ENCODE measurements at regions not wholly inside any gene's neighbourhood (a gene's known extent, or its start where the extent isn't known, plus 50 kb on each side); places are given as distances from the start of the nearest gene placed in this dataset.

DNA sequence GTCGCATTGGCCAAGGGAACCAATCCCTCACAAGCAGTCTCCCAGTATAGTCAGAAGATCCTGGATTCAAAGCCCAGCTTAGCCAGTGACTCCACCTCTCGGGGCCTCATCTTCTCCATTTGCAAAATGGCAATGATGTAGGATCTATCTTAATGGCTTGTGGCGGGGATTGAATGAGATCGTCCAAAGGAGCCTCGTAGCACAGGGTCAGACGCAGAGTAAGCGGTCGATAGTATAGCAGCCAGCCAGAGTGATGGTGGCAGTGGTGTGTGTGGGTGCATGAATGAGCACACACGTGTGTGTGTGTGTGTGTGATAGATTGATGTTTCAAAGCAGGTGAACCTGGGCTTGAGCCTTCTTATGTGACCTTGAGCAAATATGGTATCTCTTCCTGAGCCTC, 79.8 kb upstream of the WNT4 start:
- DNase-seq = no peak

DNA sequence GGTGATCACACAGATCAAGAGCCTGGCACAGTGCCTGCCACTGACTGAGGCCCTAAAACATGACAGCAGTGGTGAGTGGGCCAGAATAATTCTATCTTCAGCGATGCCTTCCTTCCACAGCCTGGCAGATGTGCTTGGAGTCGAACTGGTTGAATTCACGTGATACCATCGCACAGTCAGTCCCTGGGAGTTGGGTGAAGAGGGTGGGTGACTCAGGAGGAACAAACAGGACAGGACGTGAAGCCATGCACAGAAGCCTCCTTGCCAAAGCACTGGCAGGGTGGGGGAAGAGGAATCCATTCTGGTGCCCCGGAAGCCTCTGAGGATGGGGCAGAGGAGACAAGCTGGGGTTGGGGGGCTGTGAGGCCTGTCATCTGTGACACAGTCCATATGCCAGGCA, 80.3 kb upstream of the WNT4 start:
- DNase-seq = no peak

DNA sequence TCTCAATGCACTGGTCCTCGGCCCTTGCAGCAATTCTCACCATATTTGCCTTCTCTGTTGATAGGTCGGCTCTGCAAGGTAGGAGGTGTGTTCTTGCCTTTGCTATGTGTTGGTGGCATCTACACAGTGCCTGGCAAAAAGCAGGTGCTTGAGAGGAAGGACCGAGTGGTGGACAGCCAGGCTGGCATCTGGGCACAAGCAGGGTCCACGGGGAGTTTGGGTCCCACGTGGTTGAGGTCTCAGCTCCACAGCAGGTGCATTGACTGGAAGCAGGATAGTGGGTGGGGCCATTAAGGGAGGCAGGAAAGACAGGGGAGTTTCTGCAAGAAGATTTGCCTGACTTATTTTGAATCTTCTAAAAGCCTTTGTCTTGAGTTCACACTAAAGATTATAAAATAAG, 81.2 kb upstream of the WNT4 start:
- no peak for DNase-seq

DNA sequence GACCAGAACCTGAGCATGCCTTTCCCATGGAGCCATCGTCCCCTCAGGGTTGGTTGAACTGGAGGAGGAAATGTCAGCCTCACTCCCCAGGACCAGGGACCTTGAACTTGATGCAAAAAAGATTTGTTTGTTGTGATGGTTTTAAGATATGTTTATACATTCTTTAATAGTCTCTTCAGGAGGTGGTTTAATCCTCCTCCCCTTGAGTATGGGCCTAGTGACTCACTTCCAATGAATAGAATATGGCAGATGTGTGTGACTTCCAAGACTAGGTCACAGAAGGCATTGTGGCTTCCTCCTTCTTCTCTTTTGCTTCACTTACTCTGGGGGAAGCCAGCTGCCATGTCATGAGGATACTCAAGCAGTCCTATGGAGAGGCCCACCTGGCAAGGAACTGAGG, 81.7 kb upstream of the WNT4 start:
- no peak for DNase-seq

DNA sequence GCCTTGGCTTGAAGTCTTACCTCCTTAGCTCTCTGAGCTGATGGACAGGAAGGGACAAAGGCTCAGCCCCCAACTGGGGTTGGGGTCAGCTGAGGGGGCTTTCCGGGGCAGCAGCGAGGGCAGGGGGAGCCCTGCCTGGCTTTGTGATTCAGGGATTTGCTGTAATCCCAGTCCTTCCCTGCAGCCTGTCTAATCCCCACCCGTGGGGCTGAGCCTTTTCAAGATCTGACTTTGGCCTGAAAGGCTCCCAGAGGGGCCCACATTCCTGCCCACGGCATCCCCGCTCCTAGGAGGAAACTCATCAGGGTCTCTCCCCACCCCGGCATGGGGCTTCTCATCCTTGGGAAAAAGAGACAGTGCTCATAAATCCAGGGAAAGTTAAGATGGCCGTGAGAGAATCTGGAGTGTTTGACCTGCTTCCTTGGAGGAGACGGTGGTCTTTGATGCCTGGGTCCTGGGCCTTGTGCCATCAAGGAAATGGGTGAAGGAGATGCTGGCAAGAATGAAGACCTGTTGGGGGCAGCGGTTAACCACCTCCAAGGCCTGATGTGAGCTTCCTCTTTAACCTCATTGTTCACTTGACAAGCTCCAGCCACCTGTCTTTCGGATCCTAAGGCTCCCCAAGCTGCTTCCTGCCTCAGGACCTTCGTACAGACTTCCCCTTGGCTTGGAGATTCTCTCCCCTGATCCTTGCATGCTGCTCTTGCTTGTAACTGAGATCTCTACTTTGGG, 83.1 kb upstream of the WNT4 start:
- DNase-seq = no peak

DNA sequence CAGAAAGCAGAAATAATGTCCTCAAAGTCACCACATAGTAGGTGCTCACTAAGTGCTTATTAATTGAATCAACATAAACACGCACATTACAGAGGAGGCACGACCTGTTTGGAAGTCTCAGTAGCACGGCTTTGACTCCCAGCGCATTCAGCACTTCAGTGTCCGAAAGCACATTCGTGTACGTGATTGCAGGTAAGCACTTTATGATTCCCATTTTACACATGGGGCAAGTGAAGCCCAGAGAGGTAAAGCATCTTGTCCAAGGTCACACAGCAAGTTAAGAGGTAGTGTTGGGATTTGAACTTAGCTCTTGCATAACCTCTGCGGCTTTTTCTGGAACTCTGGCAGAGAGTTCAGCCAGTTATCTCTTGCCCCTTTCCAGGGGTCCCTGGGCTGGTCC, 85.2 kb upstream of the WNT4 start:
- DNase-seq = no peak

DNA sequence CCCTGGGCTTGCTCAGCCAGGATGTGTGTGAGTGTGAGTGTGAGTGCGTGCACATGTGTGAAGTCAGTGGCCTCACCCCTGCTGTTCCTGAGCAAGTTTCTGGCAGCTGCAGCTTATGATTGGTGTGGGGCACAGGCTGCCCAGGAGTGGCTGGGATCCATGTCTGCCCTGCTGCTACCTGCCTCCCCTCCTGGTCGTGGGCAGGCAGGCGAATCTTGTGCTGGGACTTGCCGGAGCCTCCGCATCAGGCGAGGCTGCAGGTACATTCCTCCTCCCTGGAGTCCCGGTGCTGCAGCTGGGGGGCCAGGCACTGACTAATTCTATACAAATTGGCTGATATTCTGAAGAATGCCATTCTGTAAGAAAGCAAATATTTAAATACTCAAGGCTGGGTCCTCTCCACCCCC, 85.6 kb upstream of the WNT4 start:
- DNase-seq = no peak

DNA sequence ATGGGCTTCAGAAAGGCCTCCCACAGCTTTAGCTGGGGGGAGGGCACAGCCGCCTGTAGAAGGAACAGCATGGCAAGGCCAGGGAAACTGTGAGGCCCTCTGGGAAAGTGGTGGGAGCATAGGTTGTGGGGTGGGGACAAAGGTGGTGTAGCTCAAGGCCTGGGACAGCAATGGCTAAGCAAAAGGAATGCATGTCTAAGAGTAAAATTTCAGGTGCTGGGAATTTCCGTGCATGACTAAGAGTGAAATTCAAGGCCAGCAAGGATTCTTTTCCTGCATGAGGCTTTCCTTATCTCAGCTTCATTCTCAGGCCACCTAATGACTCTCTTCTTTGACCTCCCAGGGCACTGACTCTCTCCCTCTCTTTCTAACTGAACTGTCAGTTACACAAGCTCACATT, 86.5 kb upstream of the WNT4 start:
- DNase-seq = no peak

DNA sequence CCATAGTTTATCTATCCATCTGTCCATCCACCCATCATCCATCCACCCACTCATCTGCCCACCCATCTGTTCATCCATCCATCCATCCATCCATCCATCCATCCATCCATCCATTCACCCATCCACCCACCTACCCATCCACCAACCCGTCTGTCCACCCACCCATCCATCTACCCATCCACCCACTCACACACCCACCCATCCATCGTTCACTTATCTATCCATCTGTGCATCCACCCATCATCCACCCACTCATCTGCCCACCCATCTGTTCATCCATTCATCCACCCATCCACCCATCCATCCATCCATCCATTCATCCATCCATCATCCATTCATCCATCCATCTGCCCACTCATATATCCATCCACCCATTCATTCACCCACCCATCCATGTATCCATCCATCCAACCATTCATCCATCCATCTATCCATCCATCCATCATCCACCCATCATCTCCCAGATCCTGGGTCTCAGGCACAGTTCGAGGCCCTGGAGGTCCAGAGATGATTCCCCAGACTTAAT, 88.2 kb upstream of the WNT4 start:
- DNase-seq = no peak

DNA sequence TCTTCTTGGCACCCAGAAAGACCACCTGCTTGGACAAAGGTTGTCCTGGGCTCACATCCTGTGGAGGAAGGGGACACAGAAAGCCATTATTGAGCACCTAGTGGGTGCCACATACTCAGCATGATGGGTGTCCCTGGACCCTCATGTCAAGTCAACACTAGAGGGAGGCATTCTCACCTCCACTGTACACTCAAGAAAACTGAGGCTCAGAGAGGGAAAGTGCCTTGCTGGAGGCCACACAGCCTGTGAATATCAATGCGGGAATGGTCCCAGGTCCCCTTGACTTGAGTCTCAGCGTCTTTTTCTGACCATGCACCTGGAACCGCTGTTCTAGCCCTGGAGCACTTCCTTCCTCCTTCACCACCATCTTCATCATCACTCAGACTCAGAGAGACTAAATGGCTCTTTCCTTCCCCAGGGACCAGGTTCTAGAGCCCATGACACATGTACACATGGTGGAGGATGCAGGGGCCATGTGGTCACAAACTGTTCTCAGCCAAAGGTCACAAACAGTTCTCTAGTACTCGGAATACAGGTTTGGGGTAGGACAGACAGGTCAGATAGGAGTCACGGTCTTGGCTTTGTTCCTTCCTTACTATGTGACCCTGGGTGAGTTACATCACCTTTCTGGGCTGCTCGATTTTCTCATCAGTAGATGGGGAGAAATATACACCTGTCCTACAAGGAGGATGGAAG, 89.2 kb upstream of the WNT4 start:
- no peak for DNase-seq

DNA sequence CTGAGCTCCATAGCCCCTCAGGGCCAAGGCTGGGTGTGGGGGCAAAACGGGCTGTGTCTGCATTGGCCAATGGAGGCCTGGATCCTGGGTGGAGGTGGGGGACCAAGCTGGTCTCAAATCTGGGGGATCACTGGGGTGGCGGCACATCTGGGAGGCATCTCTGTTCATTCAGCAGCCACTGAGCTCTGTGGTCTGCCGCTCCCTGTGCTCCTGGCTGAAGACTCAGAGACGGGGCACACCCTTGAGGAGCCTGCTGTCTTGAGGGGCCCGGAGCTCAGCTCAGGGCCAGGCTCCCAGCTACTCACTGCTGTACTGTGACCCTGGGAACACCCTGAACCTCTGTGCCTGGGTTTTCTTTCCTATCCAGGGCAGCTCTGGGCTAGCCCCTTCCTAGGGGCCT, 90.3 kb upstream of the WNT4 start:
- no peak for DNase-seq

DNA sequence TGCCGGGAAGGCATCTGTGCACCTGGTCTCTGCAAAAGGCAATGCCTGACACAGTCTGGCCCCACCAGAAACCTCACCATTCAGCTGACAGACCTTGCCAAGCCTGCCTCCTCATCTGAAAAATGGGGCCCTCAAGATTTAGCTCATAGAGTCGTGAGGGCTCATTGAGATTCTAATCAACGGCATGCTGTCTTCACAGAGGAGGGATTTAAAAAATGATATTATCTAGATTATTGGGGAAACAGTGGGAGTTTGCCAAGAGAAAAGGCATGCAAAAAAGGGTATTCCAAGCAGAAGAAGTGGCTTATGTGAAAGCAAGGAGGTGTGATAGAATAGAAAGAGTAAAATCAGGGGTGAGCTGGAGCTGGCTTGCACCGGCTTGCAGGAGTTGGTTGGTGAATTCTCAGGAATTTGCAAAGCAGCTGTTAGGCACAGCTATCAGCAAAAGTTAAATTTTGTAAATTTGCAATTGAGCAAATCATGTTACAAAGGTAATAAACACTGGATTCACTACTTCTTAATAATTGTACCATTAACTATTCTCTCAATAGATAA, 91.7 kb upstream of the WNT4 start:
- DNase-seq = no peak

DNA sequence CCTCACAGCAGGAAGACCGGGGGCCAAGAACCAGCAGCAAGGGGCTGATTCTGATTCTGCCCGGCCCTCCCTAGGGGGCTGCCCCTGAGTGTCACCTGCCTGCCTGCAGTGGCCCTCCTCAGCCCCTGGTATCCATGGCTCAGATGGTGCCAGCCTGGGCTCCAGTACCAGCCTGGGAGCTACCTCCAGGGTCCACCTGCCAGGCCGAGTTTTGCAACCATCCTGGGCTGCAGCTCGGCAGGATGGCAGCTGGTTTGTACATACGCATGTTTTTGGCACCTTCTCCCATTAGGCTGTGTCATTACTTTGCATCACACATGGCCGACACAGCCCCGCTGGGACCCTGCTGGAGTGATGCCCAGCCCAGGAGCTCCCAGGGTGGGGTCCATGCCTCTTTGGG, 93.3 kb upstream of the WNT4 start:
- DNase-seq = no peak

DNA sequence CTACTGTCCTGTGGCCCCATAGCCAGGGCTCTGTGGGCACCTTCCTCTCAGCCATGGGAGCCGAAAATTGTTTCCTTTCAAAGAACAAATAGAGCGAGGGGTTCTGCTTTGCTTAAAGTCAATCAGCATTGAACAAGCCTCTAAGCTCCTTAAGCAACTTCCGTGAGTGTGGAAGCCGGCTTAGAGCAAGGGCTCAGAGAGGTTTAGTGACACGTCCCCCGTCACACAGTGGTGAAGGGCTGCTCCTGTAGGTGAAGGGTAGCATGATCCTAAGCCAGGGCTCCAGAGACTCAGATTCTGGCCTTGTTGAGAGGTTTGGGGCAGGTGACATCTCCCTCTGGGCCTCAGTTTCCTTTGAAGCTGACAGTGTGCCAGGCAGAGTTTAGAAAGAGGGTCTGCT, 94.0 kb upstream of the WNT4 start:
- DNase-seq = no peak

DNA sequence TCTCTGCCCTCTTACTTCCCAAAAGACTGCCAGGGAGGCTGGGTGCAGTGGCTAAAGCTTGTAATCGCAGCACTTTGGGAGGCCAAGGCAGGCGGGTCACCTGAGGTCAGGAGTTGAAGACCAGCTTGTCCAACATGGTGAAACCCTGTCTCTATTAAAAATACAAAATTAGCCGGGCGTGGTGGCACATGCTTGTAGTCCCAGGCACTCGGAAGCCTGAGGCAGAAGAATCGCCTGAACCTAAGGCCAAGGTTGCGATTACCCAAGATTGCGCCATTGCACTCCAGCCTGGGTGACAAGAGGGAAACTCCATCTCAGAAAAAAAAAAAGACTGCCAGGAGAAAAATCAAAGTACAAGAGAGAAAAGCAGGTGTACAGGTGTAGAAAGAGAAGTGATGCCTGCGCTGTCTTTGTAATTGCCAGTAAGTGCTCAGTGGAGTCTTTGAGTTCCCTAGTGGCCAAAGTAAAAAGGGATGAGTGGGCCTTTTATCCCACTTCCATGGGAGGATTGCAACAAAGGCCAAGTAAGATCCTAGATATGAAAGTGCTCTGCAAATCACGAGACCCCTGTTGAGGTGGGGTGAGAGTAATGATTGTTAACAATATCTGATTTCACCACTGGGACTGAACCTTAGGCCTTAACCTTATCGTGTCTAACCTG, 94.7 kb upstream of the WNT4 start:
- DNase-seq = no peak

DNA sequence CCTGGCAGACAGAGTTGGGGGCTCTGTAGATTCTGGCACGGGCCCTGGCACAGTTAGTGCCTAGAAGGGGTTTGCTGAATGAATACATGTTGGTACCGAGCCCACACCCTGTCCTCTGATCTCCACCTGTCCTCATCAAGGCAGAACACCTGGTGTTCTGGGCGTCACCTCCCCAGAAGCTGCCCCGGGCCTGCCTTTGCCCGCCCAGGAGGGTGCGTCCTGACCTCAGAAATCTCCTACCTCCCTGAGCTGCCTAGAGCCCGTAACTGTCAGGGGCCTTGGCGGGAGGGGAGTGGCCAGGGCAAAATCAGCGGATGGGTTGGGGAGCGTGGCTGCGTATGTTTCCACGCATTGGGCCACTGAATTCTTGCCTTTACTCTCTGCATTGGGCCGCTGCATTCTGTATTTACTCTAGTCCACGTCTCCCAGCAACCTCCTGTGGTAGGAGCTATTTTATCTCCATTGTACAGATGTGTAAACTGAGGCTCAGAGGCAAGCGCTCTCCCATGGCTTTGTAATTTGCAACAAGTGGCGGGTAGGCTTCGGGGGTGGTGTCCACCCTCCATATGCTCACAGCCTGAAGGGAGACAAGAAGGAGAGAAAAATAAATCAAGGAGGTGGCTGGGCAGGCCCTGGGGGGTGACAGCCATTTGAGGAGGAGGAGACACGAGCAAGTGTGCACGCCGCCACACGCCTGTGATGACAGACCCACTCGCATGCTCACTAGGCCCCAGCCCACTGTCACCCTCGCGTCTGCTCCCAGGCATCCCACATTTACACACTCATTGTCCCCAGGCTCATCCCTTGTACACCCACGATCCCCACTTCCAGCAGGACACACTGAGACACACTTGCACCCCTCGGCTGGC, 95.7 kb upstream of the WNT4 start:
- no peak for DNase-seq

DNA sequence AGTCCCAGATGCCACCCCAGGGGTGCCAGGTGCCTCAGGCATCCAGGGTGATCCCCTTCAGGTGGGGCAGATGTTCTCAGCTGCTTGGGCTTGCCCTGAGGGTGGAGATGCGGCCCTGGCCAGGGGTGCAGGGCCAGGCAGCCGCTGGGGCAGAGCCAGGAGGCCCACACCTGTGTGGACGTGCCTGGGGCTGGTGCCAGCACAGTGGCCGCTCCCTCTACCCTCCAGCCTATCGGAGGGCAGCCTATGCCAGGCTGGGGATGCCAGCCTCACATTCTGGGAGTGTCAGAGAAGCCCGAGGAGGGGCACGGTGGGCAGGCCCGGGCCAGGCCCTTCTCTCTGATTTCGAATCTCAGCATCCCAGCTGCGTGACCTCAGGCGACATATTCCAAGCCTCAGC, 96.5 kb upstream of the WNT4 start:
- no peak for DNase-seq

DNA sequence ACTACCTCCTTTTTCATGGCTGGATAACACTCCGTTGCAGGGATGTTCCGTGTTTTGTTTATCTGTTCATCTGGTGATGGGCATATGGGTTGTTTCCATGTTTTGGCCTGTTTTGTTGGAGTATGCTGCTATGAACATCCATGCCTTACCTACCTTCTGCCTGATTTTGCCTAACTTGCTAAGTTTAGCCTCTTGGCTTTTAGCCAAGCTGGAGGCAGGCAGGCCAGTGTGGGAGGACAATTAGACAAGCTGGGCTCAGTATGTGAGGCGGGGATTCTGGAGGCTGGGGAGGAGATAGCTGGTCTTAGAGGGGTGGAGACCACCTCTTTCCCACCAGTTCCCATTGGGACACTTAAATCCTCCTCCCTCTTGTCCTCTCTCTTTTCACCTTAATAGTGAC, 98.4 kb upstream of the WNT4 start:
- no peak for DNase-seq

DNA sequence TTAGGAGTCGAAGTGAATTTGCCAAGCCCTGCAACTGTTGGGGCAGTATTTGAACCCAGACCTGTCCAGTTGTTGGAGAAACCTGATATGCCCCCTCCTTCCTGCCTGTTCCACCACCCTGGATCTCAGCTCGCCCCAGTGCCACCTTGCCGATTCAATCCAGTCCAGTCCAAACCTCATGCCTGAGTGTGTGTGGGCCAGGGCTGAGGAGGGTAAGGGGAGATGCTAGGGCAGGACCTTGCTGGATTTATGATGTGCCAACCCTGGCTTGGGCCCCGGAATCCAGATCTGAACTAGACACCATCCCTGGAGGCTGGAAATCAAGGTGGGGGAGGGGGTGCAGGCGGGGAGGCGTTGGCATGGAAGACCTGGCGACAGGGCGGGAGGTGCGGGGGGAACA, 98.9 kb upstream of the WNT4 start:
- no peak for DNase-seq

DNA sequence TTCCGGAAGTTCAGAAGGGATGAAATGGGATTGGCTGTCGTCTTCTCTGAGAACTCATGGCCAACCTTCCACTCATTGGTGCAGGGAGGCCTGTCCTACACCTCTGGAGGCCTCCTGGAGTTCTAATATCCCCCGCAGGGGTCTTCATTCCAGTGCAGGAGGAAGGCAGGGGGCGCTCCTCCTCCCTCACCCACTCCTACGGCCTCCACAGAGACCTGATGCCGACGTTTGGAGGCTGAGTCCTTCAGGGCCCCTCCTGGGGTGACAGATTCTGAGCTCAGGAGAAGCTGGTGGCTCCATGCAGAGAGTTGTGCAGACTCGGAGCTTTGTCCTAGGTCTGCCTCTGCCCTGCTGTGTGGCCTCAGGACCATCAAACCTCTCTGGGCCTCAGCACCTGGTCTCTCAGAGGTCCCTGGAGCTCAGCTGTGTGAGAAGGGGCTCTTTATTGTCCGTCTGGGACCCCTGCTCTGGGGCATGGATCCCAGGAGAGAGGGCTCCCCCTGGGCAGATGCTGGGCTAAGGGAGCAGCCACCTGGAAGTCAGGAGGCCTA, 102.3 kb upstream of the WNT4 start:
- no peak for DNase-seq

DNA sequence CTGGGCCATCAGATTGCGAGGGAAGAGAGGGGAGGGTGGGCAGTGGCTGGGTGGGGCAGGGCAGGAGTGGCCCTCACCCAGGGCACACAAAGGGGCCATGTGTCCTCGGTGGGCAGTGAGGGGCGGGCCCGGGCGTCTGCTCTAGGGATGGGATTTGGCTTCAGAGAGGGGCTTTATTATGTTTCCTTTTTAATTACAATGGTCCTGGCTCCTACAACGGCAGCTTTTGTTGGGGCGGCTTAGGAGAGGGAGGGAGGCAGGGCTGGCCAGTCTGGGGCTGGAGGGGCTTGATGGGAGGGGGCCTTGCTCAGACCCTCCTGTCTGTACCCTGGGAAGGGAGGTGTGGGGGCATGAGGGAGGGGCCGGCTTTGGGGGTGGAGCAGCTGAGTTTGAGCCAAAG, 102.8 kb upstream of the WNT4 start:
- no peak for DNase-seq

DNA sequence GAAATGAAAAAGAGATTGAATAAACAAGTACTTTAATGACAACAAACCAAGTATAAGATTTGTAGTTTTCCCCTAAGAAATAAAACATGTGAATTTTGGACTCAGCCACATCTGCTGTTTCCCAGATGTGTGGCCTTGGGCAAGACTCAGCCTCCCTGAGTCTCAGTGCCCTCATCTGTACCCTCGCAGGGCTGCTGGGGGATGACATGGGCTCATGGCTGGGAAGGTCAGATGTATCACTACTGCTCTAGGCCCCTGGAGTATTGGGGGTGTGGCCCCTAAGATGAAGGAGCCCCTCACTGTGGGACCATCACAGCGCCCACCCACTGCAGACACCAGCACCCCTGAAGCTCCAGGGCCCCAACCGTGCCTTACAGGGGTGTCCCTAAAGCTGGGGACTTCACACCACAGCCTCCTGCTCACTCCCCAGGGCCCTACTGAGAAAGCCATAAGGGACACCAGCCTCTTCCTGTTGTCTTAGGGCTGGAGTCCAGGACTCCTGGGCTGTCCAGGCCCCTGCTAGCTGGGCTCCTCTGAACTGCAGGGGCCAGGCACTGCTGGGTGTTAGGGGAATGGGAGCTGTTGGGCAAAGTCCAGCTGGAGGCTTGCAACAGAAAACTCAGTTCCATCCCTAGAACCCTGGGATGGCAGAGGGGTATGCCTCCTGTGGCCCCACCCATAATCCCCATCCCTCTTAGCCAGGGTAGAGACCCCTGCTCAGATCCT, 104.0 kb upstream of the WNT4 start:
- no peak for DNase-seq

Measured in stimulated activated CD4-positive, alpha-beta T cell treated with anti-CD3 and anti-CD28 coated beads, Interleukin-2, amount 100 ng/mL, for 48 hours (primary cell).